H1 (cell line): ENCODE measurements at regions not wholly inside any gene's neighbourhood (a gene's known extent, or its start where the extent isn't known, plus 50 kb on each side); places are given as distances from the start of the nearest gene placed in this dataset.
"Not testable (repeated sequence)": the region's sequence is repeated elsewhere in the genome, so short reads cannot be mapped to it uniquely, and the experiment has no call there.

Experiments used
- ATF3 ChIP-seq: IDR thresholded peaks from 2 replicates; pipeline ENCODE4 v1.6.1; 2011; ENCODE audit warnings: low read depth, mild to moderate bottlenecking, low read length; ENCODE audit not compliant: insufficient read depth
- CEBPB ChIP-seq: IDR thresholded peaks from 2 replicates; pipeline ENCODE4 v1.6.1; 2012; ENCODE audit warnings: low read depth, low read length
- CHD1 ChIP-seq: IDR thresholded peaks from 2 replicates; pipeline ENCODE4 v1.6.1; 2012; ENCODE audit warnings: low read depth, low read length, improper control_type of control experiment
- EZH2 ChIP-seq: fragments of 200-600 bp; sonication (generic); IDR thresholded peaks from 2 replicates; pipeline ENCODE4 v1.7.1; 2012; ENCODE audit warnings: low read depth, mild to moderate bottlenecking, moderate library complexity, low read length, inconsistent platforms; ENCODE audit not compliant: severe bottlenecking
- POLR2A ChIP-seq, 2 experiments: IDR thresholded peaks; 1 replicate in 1 of 2; 2 replicates in 1 of 2; pipeline ENCODE4 v1.6.1; 2011; ENCODE audit warnings: low read depth in 2 of 2, low read length in 2 of 2, mild to moderate bottlenecking in 2 of 2; ENCODE audit errors: control extremely low read depth in 1 of 2
- RAD21 ChIP-seq, 2 experiments: IDR thresholded peaks in 1 of 2; conservative IDR thresholded peaks in 1 of 2; 2 replicates each; pipeline ENCODE4 v1.6.1; 2011; ENCODE audit warnings: low read depth in 2 of 2, low read length in 2 of 2, improper control_type of control experiment in 1 of 2, inconsistent platforms in 1 of 2, mild to moderate bottlenecking in 1 of 2, moderate library complexity in 1 of 2
- RFX5 ChIP-seq: IDR thresholded peaks from 2 replicates; pipeline ENCODE4 v1.6.1; 2011; ENCODE audit warnings: low read depth, low read length, improper control_type of control experiment, borderline replicate concordance
- RXRA ChIP-seq: IDR thresholded peaks from 2 replicates; pipeline ENCODE4 v1.6.1; 2011; ENCODE audit warnings: low read depth, mild to moderate bottlenecking, low read length, moderate library complexity; ENCODE audit not compliant: insufficient read depth
- SAP30 ChIP-seq: fragments of 300-600 bp; sonication (generic); IDR thresholded peaks from 2 replicates; pipeline ENCODE4 v1.7.1; 2012; ENCODE audit warnings: low read length, moderate library complexity, mild to moderate bottlenecking, inconsistent platforms; ENCODE audit not compliant: insufficient read depth, insufficient replicate concordance
- SIN3A ChIP-seq, 2 experiments: IDR thresholded peaks in 1 of 2; conservative IDR thresholded peaks in 1 of 2; 2 replicates each; pipeline ENCODE4 v1.6.1; 2011 to 2012; ENCODE audit warnings: low read length in 2 of 2, improper control_type of control experiment in 1 of 2, low read depth in 1 of 2, mild to moderate bottlenecking in 1 of 2
- SP1 ChIP-seq: IDR thresholded peaks from 2 replicates; pipeline ENCODE4 v1.6.1; 2011; ENCODE audit warnings: low read depth, low read length
- TF ChIP-seq, protein P1 (sequence below), 3 experiments: IDR thresholded peaks; 1 replicate in 2 of 3; 2 replicates in 1 of 3; pipeline versions ENCODE4 v1.5.1 to v1.6.1; 2011; ENCODE audit warnings: low read length in 3 of 3, mild to moderate bottlenecking in 3 of 3, inconsistent platforms in 2 of 3, low read depth in 1 of 3, moderate library complexity in 1 of 3; ENCODE audit not compliant: insufficient read depth in 1 of 3; ENCODE audit errors: control extremely low read depth in 1 of 3

GRCh38 chr16:29312345-29312675 lies 94.2 kb downstream of the NPIPB11 start:
- TF ChIP-seq, protein P1, sequence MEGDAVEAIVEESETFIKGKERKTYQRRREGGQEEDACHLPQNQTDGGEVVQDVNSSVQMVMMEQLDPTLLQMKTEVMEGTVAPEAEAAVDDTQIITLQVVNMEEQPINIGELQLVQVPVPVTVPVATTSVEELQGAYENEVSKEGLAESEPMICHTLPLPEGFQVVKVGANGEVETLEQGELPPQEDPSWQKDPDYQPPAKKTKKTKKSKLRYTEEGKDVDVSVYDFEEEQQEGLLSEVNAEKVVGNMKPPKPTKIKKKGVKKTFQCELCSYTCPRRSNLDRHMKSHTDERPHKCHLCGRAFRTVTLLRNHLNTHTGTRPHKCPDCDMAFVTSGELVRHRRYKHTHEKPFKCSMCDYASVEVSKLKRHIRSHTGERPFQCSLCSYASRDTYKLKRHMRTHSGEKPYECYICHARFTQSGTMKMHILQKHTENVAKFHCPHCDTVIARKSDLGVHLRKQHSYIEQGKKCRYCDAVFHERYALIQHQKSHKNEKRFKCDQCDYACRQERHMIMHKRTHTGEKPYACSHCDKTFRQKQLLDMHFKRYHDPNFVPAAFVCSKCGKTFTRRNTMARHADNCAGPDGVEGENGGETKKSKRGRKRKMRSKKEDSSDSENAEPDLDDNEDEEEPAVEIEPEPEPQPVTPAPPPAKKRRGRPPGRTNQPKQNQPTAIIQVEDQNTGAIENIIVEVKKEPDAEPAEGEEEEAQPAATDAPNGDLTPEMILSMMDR (IDR thresholded peaks at IDR 0.05; ENCODE audit: control extremely low read depth in 1 of 3, insufficient read depth in 1 of 3, low read depth in 1 of 3, low read length in 3 of 3), result not testable (repeated sequence)
- TF ChIP-seq EZH2; RFX5; CEBPB; SP1; CHD1; ATF3; POLR2A (IDR thresholded peaks at IDR 0.05; ENCODE audit: control extremely low read depth in 1 of 2, low read depth in 2 of 2, low read length in 2 of 2); SAP30; SIN3A (conservative IDR thresholded peaks at IDR 0.05 in 1 of 2, IDR thresholded peaks at IDR 0.05 in 1 of 2; ENCODE audit: low read depth in 1 of 2, low read length in 2 of 2); RAD21 (IDR thresholded peaks at IDR 0.05 in 1 of 2, conservative IDR thresholded peaks at IDR 0.05 in 1 of 2; ENCODE audit: low read depth in 2 of 2, low read length in 2 of 2); RXRA: not testable (repeated sequence)
